GM12873 (cell line): ENCODE measurements at regions not wholly inside any gene's neighbourhood (a gene's known extent, or its start where the extent isn't known, plus 50 kb on each side); places are given as distances from the start of the nearest gene placed in this dataset.

Experiments
- CTCF ChIP-seq: IDR thresholded peaks from 2 replicates; pipeline ENCODE4 v1.5.1; 2012; ENCODE audit warnings: low read depth, mild to moderate bottlenecking, moderate library complexity, low read length, control low read depth; ENCODE audit not compliant: insufficient read depth; ENCODE audit errors: missing control alignments

DNA sequence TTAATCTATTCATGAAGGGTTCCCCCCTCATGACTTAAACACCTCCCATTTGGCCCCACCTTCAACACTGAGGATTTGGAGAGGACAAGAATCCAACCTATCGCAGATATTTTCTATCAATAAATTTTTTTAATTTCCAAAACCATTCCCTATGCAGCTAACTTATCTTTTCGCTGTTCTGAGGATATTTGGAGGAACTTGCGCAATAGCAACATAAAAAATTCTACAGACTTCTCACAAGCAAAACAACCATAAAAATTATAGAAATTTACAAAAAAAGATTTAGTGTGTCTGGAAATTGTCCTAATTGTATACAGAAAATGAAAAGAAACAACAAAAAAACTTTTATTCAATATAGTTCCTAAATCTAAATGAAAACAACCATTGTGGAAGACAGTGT, 1472.7 kb upstream of the ZEB2 start:
- no peak for TF ChIP-seq CTCF

- TF ChIP-seq CTCF, result no peak
These were observed 1467.9 kb upstream of the ZEB2 start for GRCh38 chr2:145987793-145988192.

- TF ChIP-seq CTCF, result no peak
These were observed 1465.6 kb upstream of the ZEB2 start for GRCh38 chr2:145985517-145985916.

DNA sequence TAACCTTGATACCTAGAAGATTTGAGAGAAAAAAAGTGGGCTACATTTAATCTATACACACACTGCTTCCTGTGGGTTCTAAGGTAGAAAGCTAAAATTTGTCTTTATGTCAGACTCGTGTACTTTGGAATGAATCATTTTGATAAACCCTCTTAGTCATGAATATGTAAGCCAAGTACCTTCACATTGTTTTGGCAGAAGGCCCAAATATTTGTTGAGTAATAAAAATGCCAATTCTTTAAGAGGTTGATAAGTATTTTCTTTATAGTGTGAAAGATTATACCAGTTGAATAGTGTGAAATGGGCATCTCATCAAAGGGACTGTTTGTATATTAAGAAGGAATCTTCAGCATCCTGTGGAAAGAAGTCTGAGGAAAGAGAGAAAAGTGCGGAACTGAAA, 1464.7 kb upstream of the ZEB2 start:
- no peak for TF ChIP-seq CTCF

DNA sequence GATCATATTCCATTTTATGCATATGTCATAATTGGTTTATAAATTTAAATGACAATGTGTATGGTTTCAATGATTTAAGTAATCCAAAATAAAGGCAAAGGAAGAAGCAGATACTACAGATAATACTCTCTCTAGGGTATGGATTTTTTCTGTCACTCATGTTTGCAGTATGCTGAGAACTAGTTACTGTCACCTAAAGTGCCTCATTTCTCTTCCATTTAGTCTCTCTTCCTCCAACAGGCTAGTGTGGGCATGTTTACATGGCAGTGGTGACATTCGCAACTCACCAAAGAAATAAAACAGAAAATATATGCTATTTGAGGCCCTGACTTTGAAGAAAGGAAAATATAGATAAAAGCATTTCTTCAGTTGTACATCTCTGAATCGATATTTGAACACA, 1460.4 kb upstream of the ZEB2 start:
- no peak for TF ChIP-seq CTCF

- no peak for TF ChIP-seq CTCF
These were observed 1455.5 kb upstream of the ZEB2 start for GRCh38 chr2:145975406-145975805.

DNA sequence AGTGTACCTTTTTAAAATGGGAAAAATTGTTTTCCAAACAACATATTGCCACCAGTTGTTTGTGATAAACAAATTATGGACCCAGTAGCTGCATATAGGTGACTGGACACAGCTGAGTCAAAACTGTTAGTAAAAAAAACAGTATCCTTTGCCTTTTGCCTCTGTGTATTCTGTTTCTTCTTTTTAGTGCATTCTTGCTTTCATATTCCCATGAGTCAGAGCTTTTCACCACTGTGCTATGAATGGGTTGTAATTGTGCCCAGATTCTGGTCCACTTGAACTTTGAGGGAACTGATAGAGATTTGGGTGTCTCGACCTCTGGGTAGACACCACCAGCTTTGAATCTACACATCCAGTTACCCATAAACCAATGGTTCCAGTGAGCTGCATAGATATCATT, 1441.9 kb upstream of the ZEB2 start:
- no peak for TF ChIP-seq CTCF

DNA sequence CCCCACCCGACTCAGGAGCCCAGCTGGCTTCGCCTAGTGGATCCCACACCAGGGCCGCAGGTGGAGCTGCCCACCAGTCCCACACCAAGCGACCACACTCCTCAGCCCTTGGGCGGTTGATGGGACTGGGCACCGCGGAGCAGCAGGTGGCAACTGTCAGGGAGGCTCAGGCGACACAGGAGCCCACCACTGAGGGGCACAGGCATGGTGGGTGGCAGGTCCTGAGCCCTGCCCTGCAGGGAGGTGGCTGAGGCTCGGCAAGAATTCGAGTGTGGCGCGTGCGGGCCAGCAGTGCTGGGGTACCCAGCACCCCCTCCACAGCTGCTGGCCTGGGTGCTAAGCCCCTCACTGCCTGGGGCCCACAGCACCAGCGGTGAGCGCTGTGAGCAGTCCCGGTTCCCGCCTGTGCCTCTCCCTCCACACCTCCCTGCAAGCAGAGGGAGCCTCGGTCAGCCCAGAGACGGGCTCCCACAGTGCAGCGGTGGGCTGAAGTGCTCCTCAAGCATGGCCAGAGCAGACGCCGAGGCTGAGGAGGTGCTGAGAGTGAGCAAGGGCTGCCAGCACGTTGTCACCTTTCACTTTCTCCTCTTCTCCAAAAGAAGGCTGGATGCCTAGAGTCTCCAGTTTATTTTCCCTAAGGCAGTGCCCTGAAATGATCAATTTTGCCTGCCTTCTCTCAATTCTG, 1440.7 kb upstream of the ZEB2 start:
- TF ChIP-seq CTCF, result no peak
